ENCODE measurements at regions not wholly inside any gene's neighbourhood (a gene's known extent, or its start where the extent isn't known, plus 50 kb on each side); places are given as distances from the start of the nearest gene placed in this dataset.

GRCh38 chr2:42907835-42908234, 115.5 kb upstream of the HAAO start:
- Histone ChIP-seq H3K79me2 (ENCODE audit: insufficient read depth, low read length) (no peaks in the 10 kb centered on the region), H3K27me3 (ENCODE audit: insufficient read depth, low read length, poor library complexity, severe bottlenecking) (no peaks in the 10 kb centered on the region), H3K9me2 (replicated peaks; ENCODE audit: low read depth, low read length) (no peaks in the 10 kb centered on the region), H3K9me3 (ENCODE audit: insufficient read depth, low read depth, low read length) (no peaks in the 10 kb centered on the region), H3F3A (ENCODE audit: low read depth) (no peaks in the 10 kb centered on the region), H3K9ac (ENCODE audit: low read depth, low read length, poor library complexity, severe bottlenecking) (no peak overlapping the region), H3K4me2 (ENCODE audit: low read depth, low read length, poor library complexity, severe bottlenecking) (no peak overlapping the region), H2AFZ (ENCODE audit: low read length) (no peak overlapping the region), H3K4me1 (ENCODE audit: insufficient read depth, low read length, poor library complexity, severe bottlenecking) (no peaks in the 10 kb centered on the region), H4K20me1 (ENCODE audit: insufficient read depth, low read length, poor library complexity, severe bottlenecking) (no peaks in the 10 kb centered on the region), H3K4me3 (ENCODE audit: low read length, poor library complexity, severe bottlenecking) (no peak overlapping the region), H3K36me3 (ENCODE audit: insufficient read depth, low read length) (no peaks in the 10 kb centered on the region)
- TF ChIP-seq CTCF (conservative IDR thresholded peaks at IDR 0.05; ENCODE audit: low read length): no peak
- TF ChIP-seq EZH2phosphoT487 (IDR thresholded peaks at IDR 0.05; ENCODE audit: borderline replicate concordance): no peak

GRCh38 chr2:42906557-42907411, 114.4 kb upstream of the HAAO start:
- no peaks in the 10 kb centered on the region for H3K27me3 ChIP-seq (ENCODE audit: insufficient read depth, low read length, poor library complexity, severe bottlenecking)
- H3K9me2 ChIP-seq (replicated peaks; ENCODE audit: low read depth, low read length): no peaks in the 10 kb centered on the region
- no peaks in the 10 kb centered on the region for H4K20me1 ChIP-seq (ENCODE audit: insufficient read depth, low read length, poor library complexity, severe bottlenecking)
- H3K9me3 ChIP-seq (ENCODE audit: insufficient read depth, low read depth, low read length): no peaks in the 10 kb centered on the region
- TF ChIP-seq EZH2phosphoT487 (IDR thresholded peaks at IDR 0.05; ENCODE audit: borderline replicate concordance) (no peak), CTCF (conservative IDR thresholded peaks at IDR 0.05; ENCODE audit: low read length) (no peak)
- no peak overlapping the region for H2AFZ ChIP-seq (ENCODE audit: low read length)
- H3K4me1 ChIP-seq (ENCODE audit: insufficient read depth, low read length, poor library complexity, severe bottlenecking): no peaks in the 10 kb centered on the region
- no peak overlapping the region for H3K9ac ChIP-seq (ENCODE audit: low read depth, low read length, poor library complexity, severe bottlenecking)
- no peak overlapping the region for H3K4me2 ChIP-seq (ENCODE audit: low read depth, low read length, poor library complexity, severe bottlenecking)
- no peak overlapping the region for H3K4me3 ChIP-seq (ENCODE audit: low read length, poor library complexity, severe bottlenecking)
- H3F3A ChIP-seq (ENCODE audit: low read depth): no peaks in the 10 kb centered on the region
- H3K36me3 ChIP-seq (ENCODE audit: insufficient read depth, low read length): no peaks in the 10 kb centered on the region
- no peaks in the 10 kb centered on the region for H3K79me2 ChIP-seq (ENCODE audit: insufficient read depth, low read length)

- TF ChIP-seq EZH2phosphoT487 (IDR thresholded peaks at IDR 0.05; ENCODE audit: borderline replicate concordance): no peak
- TF ChIP-seq CTCF (conservative IDR thresholded peaks at IDR 0.05; ENCODE audit: low read length): no peak
- Histone ChIP-seq H3K36me3 (ENCODE audit: insufficient read depth, low read length) (no peaks in the 10 kb centered on the region), H2AFZ (ENCODE audit: low read length) (no peak overlapping the region), H3F3A (ENCODE audit: low read depth) (no peaks in the 10 kb centered on the region), H3K4me2 (ENCODE audit: low read depth, low read length, poor library complexity, severe bottlenecking) (no peak overlapping the region), H3K27me3 (ENCODE audit: insufficient read depth, low read length, poor library complexity, severe bottlenecking) (no peaks in the 10 kb centered on the region), H4K20me1 (ENCODE audit: insufficient read depth, low read length, poor library complexity, severe bottlenecking) (no peaks in the 10 kb centered on the region), H3K79me2 (ENCODE audit: insufficient read depth, low read length) (no peaks in the 10 kb centered on the region), H3K9me3 (ENCODE audit: insufficient read depth, low read depth, low read length) (no peaks in the 10 kb centered on the region), H3K9me2 (replicated peaks; ENCODE audit: low read depth, low read length) (no peaks in the 10 kb centered on the region), H3K4me3 (ENCODE audit: low read length, poor library complexity, severe bottlenecking) (no peak overlapping the region), H3K4me1 (ENCODE audit: insufficient read depth, low read length, poor library complexity, severe bottlenecking) (no peaks in the 10 kb centered on the region), H3K9ac (ENCODE audit: low read depth, low read length, poor library complexity, severe bottlenecking) (no peak overlapping the region)
Observed at GRCh38 chr2:42906111-42906556, 113.8 kb upstream of the HAAO start.

Measured in Loucy (cell line).